GM18907 (cell line): ENCODE measurements at regions not wholly inside any gene's neighbourhood (a gene's known extent, or its start where the extent isn't known, plus 50 kb on each side); places are given as distances from the start of the nearest gene placed in this dataset.

Experiments
- ATAC-seq: cut with Tn5 transposase; IDR thresholded peaks from one replicate; pipeline ENCODE4 v1.9.1; 2021; ENCODE audit warnings: mild to moderate bottlenecking, moderate library complexity; ENCODE audit not compliant: unreplicated experiment

DNA sequence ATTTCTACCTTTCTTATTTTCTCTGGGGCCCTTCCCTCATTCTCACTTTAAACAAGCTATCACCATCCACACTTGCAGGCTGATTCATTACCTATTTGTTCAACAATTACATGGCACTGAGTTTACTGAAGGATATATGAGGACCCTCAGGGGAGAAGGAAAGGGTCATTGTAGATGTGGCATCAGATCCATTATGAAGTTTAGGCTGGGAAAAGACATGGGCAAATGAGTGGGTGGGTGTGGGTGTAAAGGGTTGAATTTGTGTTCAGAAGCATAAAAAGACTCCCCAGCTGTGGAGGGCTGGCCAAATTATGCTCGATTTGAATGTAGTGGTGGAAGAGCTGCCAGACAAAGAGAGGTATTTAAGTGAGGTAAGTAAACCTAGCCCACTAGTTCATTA is 55.9 kb upstream of the MTAP start:
- no peak for ATAC-seq

DNA sequence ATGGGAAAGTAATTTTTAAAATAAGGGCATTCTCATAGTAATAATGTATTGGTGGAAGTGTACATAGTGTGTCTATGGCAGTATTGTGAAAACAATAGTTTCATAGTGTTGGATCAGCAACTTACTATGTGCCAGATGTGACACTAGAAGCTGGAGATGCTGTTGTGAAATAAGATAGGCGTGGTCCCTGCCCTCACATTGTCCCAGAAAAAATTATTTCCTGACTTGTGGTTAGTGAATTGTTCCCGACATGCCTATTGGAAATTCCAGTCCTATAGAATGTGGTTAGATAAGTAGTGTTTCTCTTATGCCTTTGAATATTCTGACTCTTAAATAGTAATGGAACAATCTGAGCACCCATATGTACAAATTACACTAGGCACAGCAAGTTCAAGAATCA is 55.3 kb upstream of the MTAP start:
- no peak for ATAC-seq

DNA sequence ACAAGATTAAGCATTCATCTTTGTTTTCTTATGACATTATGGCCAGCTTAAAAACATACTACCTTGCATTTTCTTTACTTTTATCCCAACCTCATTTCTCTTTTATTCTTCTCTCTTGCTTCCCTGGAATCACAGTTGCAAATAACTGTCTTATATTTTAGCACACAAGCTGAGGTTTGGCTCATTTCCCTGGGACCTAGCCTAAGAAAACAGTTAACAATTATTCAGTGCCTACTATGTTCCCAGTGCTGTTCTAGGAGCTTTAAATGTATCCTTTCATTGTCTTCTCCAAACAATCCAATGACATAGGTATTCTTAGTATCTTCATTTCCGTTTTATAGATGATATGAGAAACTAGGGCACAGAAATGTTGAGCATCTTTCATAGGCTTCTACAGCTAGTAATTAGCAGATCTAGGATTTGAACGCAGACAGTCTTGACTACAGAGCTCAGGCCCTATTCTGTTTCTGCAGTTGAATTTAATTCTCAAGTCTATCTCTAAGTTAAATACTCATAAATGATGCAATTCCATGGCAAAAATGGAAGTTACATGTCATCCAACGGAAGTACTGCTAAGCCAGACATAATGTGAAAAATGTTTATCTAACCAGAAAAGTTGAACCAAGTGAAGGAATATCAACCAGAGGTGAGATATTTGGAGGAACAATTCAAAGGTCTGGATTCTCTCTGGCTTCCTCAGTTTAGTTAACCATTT is 52.3 kb upstream of the MTAP start:
- ATAC-seq = no peak

DNA sequence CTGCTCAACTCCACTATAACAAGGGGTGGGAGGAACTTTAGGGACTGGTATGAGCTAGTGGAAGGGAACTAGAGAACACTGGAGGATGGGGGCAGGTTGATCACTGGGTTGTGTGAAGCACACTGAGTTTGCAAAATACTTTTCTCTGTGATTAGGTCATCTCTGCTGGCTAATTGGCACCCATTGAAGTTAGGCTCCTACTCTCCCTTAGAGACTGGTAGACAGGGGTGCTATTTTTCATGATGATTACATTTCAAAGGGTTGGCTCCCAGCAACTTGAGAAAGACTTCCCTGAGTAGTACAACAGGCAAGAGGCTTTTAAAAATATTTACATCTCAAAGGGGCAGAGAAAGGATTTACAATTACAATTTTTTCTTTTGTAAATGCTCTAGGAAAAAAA is 50.4 kb upstream of the MTAP start:
- ATAC-seq = no peak
